CD4-positive, alpha-beta T cell (primary cell): ENCODE measurements at regions not wholly inside any gene's neighbourhood (a gene's known extent, or its start where the extent isn't known, plus 50 kb on each side); places are given as distances from the start of the nearest gene placed in this dataset.
"Not testable (repeated sequence)": the region's sequence is repeated elsewhere in the genome, so short reads cannot be mapped to it uniquely, and the experiment has no call there.

ENCODE experiments used
- ATAC-seq: fragments of 200-7000 bp; cut with Tn5 transposase; one replicate; pipeline ENCODE4 v1.10.0; 2022; ENCODE audit warnings: mild to moderate bottlenecking; ENCODE audit not compliant: poor library complexity
- CTCF ChIA-PET: fragments of 350-600 bp; sonication (Branson Sonifier 250); formaldehyde crosslinking; loops from one replicate; lab custom pipeline; 2021; ENCODE audit warnings: antibody characterized with exemption, inconsistent platforms; lab: Charles Lee
- POLR2A ChIA-PET: fragments of 350-600 bp; sonication (Branson Sonifier 250); formaldehyde crosslinking; loops from one replicate; lab custom pipeline; 2021; ENCODE audit warnings: antibody characterized with exemption, inconsistent platforms; lab: Charles Lee
- DNase-seq, 14 experiments: peaks; one replicate each; pipeline ENCODE4 v3.0.0-alpha.2; 2013 to 2020; ENCODE audit warnings: mixed read lengths in 2 of 14
- H3K27ac ChIP-seq, 2 donors: one replicate each; pipeline versions ENCODE4 v1.5.1 to v1.7.0; 2013; ENCODE audit warnings: low read length in 2 of 2, low read depth in 1 of 2, mild to moderate bottlenecking in 1 of 2
- H3K27me3 ChIP-seq, 2 experiments: 1 replicate in 1 of 2; 2 replicates in 1 of 2; pipeline versions ENCODE4 v1.6.1 to v1.7.0; 2013; ENCODE audit warnings: low read length in 2 of 2, control low read depth in 1 of 2, mild to moderate bottlenecking in 1 of 2, moderate library complexity in 1 of 2; ENCODE audit not compliant: insufficient read depth in 2 of 2, control insufficient read depth in 1 of 2
- H3K36me3 ChIP-seq: one replicate; pipeline ENCODE4 v1.6.1; 2013; ENCODE audit warnings: low read length, control low read depth; ENCODE audit not compliant: insufficient read depth
- H3K4me1 ChIP-seq: one replicate; pipeline ENCODE4 v1.6.1; 2013; ENCODE audit warnings: low read length, control low read depth; ENCODE audit not compliant: insufficient read depth
- H3K4me3 ChIP-seq: one replicate; pipeline ENCODE4 v1.5.1; 2013; ENCODE audit warnings: mild to moderate bottlenecking, low read length, moderate library complexity
- H3K9me3 ChIP-seq, 2 experiments: 1 replicate in 1 of 2; 2 replicates in 1 of 2; pipeline versions ENCODE4 v1.6.1 to v1.7.0; 2013; ENCODE audit warnings: low read length in 2 of 2, mild to moderate bottlenecking in 2 of 2, control low read depth in 1 of 2, moderate library complexity in 1 of 2; ENCODE audit not compliant: control insufficient read depth in 1 of 2, insufficient read depth in 1 of 2
- H3K27ac Mint-ChIP-seq: one replicate; pipeline ENCODE4 v1.8.0; 2020; ENCODE audit warnings: mixed read lengths
- H3K27me3 Mint-ChIP-seq: one replicate; pipeline ENCODE4 v1.8.0; 2021; ENCODE audit warnings: mixed read lengths
- H3K36me3 Mint-ChIP-seq: one replicate; pipeline ENCODE4 v1.8.0; 2021; ENCODE audit warnings: low read depth, mixed read lengths
- H3K4me1 Mint-ChIP-seq: one replicate; pipeline ENCODE4 v1.8.0; 2021; ENCODE audit warnings: low read depth, mixed read lengths
- H3K4me3 Mint-ChIP-seq: one replicate; pipeline ENCODE4 v1.8.0; 2020; ENCODE audit warnings: mild to moderate bottlenecking, mixed read lengths
- H3K9me3 Mint-ChIP-seq: one replicate; pipeline ENCODE4 v1.8.0; 2020; ENCODE audit warnings: mixed read lengths
- intact Hi-C, 2 experiments: fragments of 100-400 bp; cut with DNase I in 1 of 2; cut with micrococcal nuclease in 1 of 2; formaldehyde crosslinking; loops; one replicate each; pipeline versions ENCODE4 v1.15.1 to v1.9.0; 2023 to 2025; cut with DNase I, micrococcal nuclease
- TF ChIP-seq, protein P1 (sequence below): fragments of 200-600 bp; IDR thresholded peaks from one replicate; pipeline ENCODE4 v1.8.0; 2022; ENCODE audit warnings: antibody characterized with exemption, mild to moderate bottlenecking

DNA sequence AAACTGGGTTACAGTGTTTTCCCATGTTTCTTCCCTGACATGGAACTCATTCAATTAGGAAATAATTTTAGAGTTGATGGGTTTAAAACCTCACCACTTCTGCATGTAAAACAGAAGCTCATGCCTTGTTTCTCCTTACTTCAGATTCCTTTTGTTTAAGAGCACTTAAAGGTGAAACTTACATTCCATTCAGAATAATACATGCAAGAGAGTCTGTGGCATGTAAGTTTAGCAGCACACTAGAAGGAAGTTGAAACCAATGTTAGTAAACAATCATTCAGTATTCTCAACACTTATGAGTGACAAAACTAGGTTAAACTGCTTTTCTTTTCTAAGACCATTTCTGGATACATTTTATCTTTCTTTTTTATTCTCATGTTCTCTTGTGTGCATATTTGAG lies 495.6 kb upstream of the PTCHD4 start:
- intact Hi-C loops: no loop called here
- no peak overlapping the region for H3K4me3 ChIP-seq
- ATAC-seq (no peak), DNase-seq (no peak)
- TF ChIP-seq, protein P1, sequence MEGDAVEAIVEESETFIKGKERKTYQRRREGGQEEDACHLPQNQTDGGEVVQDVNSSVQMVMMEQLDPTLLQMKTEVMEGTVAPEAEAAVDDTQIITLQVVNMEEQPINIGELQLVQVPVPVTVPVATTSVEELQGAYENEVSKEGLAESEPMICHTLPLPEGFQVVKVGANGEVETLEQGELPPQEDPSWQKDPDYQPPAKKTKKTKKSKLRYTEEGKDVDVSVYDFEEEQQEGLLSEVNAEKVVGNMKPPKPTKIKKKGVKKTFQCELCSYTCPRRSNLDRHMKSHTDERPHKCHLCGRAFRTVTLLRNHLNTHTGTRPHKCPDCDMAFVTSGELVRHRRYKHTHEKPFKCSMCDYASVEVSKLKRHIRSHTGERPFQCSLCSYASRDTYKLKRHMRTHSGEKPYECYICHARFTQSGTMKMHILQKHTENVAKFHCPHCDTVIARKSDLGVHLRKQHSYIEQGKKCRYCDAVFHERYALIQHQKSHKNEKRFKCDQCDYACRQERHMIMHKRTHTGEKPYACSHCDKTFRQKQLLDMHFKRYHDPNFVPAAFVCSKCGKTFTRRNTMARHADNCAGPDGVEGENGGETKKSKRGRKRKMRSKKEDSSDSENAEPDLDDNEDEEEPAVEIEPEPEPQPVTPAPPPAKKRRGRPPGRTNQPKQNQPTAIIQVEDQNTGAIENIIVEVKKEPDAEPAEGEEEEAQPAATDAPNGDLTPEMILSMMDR: no peak
- H3K27ac ChIP-seq: no peak overlapping the region
- ChIA-PET CTCF (no interaction called here), POLR2A (no interaction called here)
- Mint-ChIP-seq H3K27me3 (no peaks in the 10 kb centered on the region), H3K9me3 (peaks cover 2% of the 10 kb centered on the region), H3K27ac (no peak overlapping the region), H3K4me3 (no peak overlapping the region), H3K4me1 (no peaks in the 10 kb centered on the region), H3K36me3 (no peaks in the 10 kb centered on the region)
- no peaks in the 10 kb centered on the region for H3K4me1 ChIP-seq
- peaks cover 0 to 3% of the 10 kb centered on the region in 2 experiments for H3K9me3 ChIP-seq
- H3K36me3 ChIP-seq: no peaks in the 10 kb centered on the region
- H3K27me3 ChIP-seq: no peaks in the 10 kb centered on the region

DNA sequence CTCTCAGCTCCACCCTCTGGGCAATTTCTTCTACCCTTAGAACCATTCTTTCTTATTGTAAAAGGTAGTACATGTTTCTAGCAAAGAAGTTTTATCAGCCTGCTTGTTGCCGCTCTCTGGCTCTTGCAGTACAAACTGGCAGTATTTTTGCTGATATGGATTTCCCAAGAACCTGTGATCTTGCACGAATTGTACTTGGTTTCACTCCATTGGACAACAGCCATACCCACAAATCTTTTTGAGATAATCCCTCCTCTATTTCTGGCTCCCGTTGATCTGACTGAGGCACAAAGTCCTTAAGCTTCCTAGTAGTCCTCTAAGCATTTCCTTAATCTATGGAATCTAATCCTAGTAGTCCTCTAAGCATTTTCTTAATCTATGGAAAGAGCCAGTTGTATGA lies 487.0 kb upstream of the PTCHD4 start:
- H3K4me3 Mint-ChIP-seq: no peak overlapping the region
- Histone ChIP-seq H3K36me3 (no peaks in the 10 kb centered on the region), H3K9me3 (peaks cover 0 to 8% of the 10 kb centered on the region in 2 experiments), H3K4me3 (no peak overlapping the region), H3K27me3 (no peaks in the 10 kb centered on the region), H3K27ac (no peak overlapping the region), H3K4me1 (no peaks in the 10 kb centered on the region)
- H3K36me3 Mint-ChIP-seq: no peaks in the 10 kb centered on the region
- H3K27ac Mint-ChIP-seq: no peak overlapping the region
- ChIA-PET CTCF (no interaction called here), POLR2A (no interaction called here)
- no peaks in the 10 kb centered on the region for H3K27me3 Mint-ChIP-seq
- DNase-seq: no peak
- no peaks in the 10 kb centered on the region for H3K4me1 Mint-ChIP-seq
- ATAC-seq: no peak
- intact Hi-C loops: no loop called here
- peaks cover 5% of the 10 kb centered on the region for H3K9me3 Mint-ChIP-seq
- TF ChIP-seq, protein P1: no peak

DNA sequence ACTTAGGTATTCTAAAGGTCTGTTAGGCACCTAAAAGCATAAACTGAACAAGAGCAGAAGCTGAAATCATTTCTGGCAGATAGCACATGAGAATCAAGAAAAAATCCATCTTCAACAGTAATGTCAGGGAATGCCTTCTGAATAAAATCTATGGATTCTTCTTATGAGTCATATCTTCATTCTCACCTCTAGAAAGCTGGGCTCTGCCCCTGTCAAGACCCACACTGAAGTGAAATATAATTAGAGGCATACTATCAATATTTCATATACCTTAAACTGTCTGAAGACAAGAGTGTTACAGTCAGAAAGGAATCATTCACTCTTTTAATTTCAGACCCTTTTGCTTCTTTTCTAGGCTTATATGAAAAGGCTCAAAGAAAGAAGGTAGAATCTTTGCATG lies 485.8 kb upstream of the PTCHD4 start:
- Mint-ChIP-seq H3K36me3 (no peaks in the 10 kb centered on the region), H3K4me3 (no peak overlapping the region), H3K9me3 (peaks cover 4% of the 10 kb centered on the region), H3K27ac (no peak overlapping the region), H3K27me3 (no peaks in the 10 kb centered on the region), H3K4me1 (no peaks in the 10 kb centered on the region)
- Histone ChIP-seq H3K4me3 (no peak overlapping the region), H3K36me3 (no peaks in the 10 kb centered on the region), H3K4me1 (no peaks in the 10 kb centered on the region), H3K27me3 (no peaks in the 10 kb centered on the region), H3K27ac (no peak overlapping the region), H3K9me3 (peaks cover 0 to 5% of the 10 kb centered on the region in 2 experiments)
- TF ChIP-seq, protein P1: no peak
- no peak for ATAC-seq
- intact Hi-C loops: no loop called here
- ChIA-PET POLR2A (no interaction called here), CTCF (no interaction called here)
- DNase-seq: no peak

DNA sequence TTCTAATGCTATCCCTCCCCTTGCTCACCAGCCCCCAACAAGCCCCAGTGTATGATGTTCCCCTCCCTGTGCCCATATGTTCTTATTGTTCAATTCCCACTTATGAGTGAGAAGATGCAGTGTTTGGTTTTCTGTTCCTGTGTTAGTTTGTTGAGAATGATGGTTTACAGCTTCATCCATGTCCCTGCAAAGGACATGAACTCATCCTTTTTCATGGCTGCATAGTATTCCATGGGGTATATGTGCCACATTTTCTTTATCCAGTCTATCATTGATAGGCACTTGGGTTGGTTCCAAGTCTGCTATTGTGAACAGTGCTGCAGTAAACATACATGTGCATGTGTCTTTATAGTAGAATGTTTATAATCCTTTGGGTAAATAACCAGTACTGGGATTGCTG lies 480.2 kb upstream of the PTCHD4 start:
- DNase-seq, CTCF ChIA-PET, H3K36me3 ChIP-seq, H3K9me3 Mint-ChIP-seq, H3K27ac Mint-ChIP-seq, ATAC-seq, H3K36me3 Mint-ChIP-seq, H3K27me3 ChIP-seq, POLR2A ChIA-PET, H3K4me3 ChIP-seq, H3K4me3 Mint-ChIP-seq, H3K27ac ChIP-seq, H3K9me3 ChIP-seq, intact Hi-C loops, H3K27me3 Mint-ChIP-seq, H3K4me1 ChIP-seq, H3K4me1 Mint-ChIP-seq: not testable (repeated sequence)
